HG02884 (cell line): ENCODE measurements at regions not wholly inside any gene's neighbourhood (a gene's known extent, or its start where the extent isn't known, plus 50 kb on each side); places are given as distances from the start of the nearest gene placed in this dataset.
"Not testable (repeated sequence)": the region's sequence is repeated elsewhere in the genome, so short reads cannot be mapped to it uniquely, and the experiment has no call there.

Source experiments
- ATAC-seq: cut with Tn5 transposase; IDR thresholded peaks from one replicate; pipeline ENCODE4 v1.9.1; 2021; ENCODE audit warnings: mild to moderate bottlenecking, moderate library complexity; ENCODE audit not compliant: unreplicated experiment

DNA sequence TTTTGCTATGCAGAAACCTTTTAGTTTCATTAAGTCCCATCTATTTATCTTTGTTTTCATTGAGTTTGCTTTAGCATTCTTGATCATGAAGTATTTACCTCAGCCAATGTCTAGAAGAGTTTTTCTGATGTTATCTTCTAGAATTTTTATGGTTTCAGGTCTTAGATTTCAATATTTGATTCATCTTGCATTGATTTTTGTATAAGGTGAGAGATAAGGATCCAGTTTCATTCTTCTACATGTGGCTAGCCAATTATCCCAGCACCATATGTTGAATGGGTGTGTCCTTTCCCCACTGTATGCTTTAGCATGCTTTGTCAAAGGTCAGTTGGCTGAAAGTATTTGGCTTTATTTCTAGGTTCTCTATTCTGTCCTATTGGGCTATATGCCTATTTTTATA lies 395.2 kb downstream of the HGF start:
- not testable (repeated sequence) for ATAC-seq

DNA sequence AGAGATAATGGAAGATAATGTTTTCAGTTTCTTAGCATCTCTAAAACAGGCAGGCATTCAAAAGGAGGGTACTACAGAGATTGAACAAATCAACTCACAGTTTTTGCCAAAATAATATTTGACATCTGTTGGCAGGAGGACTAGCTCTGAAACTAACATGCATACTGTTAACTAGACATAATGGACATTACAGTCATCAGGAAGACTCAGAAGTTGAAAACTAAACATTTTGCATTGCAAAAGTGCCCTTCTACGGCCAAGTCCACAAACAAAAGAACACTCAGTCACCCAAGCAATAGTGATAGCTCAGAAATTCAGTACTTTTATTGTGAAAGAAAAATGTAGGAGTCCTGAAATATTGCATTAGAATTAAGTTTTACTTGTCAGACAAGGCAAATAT lies 399.0 kb downstream of the HGF start:
- no peak for ATAC-seq

DNA sequence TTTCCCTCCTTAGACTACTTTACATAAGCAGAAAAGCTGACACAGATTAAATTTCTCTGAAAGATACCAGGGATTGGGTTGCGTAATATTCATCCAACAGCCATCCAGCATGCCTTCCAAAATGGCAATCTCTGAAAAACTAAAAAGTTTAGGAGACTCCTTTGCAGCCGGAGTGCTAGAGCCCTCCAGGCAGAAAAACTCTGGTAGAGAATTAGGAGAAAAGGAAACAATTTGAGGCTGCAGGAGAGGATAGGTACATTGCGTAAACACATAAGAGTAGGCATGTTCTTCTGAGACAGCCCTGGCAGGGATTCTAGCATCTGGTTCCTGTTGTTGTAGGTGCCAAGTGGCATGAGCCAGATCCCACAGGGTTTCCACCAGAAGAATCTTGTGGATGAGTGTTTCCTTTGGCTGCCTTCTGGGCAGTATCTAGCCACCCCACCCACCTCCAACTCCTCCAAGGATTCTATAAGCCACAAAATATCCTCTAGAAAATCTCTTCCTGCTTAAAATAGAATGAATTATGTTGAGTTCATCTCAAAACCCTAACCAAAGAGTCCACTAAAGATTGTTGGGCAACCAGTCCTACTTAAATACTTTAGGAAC lies 402.4 kb downstream of the HGF start:
- ATAC-seq = no peak

DNA sequence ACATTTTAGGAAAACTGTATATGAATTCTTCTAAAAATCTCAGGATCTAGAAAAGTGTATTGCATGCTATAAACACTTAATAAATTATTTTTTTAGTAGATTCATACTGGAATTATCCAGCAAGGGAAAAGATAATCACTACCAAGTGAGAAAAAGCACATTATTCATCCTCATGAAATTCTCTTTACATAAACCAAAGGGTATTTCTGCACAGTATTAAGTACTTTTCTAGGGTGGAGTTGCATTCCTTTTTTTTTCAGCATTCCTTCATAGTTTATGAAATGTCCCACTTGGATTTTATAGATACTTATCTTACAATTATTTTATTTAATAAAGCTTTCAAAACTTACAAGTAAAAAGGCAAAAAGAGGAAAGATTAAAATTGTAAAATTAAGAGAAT lies 403.3 kb downstream of the HGF start:
- no peak for ATAC-seq

DNA sequence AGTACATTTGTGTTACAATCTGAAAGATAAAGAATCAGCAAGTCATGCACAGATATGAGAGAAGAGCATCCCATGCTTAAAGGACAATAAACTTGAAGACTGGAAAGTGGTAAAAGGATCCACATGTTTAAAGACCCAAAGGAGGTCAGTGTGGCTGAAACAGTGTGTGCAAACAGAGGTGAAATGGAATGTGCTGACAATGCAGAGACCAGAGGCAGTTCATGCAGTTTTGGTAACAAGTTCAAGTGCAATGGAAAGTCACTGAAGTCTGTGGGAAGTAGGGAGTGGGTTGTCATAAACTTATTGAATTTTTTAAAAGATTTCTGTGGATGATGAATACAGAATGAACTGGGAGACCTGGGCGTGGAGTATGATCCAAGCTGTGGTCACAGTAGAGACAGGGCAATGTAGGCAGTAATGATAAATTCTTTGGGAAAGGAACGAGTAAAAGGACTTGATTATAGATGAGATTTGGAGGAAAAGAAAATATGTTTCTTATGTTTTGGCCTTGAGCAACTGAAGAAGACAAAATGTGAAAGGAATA lies 408.0 kb downstream of the HGF start:
- no peak for ATAC-seq

DNA sequence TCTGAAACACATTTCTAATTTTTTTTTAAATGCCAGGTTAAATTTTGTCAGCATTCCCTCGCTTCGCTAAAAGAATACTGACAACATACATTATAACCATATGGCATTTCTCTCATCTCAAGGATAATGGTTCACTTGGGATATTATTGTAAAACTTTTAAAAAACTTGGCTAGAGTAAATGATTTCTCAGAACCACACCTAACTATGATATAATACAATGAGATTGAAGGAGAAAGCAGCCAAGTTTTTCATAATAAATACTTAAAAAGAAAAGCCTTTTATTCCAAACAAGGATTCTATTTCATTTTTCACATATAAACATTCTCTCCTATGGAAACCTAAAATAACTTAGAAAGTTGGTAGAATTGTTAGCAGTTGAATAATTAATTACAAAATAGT lies 413.9 kb downstream of the HGF start:
- ATAC-seq = no peak

DNA sequence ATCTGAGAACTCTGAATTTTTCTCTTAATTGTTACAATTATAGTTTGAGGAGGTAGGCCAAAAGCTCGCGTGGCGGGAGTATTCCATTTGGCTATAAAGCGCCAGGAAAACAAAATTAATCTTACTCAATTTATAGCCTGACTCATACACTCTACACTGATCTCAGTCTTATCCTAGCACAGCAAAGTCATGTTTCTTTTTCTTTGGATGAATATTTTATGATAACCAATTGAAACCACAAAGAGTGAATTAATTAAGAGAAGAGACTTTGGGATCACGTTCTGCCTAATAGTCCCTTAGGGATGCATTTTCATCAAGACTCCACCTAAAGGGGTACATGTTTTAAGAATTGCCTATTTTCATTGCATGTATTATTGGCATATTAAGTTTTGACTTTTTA lies 420.8 kb downstream of the HGF start:
- no peak for ATAC-seq

DNA sequence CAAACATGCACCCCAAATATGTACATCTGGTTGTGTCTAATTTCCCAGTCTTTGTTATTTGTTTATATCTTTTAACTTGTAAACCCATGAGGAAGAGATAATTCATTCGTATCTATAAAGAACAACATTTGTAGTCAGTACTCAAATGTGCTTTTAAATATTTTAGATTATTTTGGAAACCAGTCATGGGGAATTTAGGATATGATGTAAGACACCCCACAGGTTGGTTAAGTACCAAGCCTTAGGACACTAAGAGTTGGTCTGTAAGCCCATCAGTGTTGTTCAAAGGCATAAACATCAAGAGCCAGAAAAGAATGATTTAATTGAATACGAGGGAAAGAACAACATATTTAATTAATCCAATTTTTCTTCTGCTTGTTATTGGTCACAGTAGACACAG lies 421.1 kb upstream of the SEMA3C start:
- no peak for ATAC-seq

DNA sequence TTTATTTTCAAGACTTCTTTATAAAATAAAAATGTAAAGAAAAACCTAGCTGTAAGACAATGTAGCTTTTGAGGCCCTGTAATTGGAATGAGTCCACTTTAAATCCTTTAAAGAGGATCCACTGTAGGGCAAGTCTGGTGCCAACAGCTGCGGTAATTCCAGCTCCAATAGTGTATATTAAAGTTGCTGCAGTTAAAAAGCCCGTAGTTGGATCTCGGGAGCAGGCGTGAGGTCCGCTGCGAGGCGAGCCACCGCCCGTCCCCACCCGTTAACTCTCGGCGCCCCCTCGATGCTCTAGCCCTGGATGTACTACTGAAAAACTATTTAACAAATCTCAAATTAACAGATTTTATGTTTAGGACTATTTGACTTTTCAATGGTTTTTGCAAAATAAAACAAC lies 414.7 kb upstream of the SEMA3C start:
- no peak for ATAC-seq

DNA sequence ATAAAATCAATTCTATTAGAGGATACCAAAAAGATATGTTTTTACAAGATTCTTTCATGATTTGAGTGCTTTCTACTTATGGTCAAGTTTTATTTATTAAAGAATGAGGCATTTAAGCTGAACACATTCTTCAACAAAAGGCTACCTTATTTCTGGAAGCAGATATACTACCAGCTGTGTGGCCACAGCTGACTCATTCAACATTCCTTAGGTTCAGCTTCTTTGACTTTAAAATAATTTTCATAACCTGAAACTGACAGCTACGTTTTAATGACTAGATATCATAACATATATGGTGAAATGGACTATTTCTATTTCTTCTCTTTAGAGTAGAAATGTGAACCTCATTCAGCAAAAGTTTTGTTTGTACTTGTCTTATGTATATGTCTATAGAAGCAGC lies 414.2 kb upstream of the SEMA3C start:
- ATAC-seq = no peak

DNA sequence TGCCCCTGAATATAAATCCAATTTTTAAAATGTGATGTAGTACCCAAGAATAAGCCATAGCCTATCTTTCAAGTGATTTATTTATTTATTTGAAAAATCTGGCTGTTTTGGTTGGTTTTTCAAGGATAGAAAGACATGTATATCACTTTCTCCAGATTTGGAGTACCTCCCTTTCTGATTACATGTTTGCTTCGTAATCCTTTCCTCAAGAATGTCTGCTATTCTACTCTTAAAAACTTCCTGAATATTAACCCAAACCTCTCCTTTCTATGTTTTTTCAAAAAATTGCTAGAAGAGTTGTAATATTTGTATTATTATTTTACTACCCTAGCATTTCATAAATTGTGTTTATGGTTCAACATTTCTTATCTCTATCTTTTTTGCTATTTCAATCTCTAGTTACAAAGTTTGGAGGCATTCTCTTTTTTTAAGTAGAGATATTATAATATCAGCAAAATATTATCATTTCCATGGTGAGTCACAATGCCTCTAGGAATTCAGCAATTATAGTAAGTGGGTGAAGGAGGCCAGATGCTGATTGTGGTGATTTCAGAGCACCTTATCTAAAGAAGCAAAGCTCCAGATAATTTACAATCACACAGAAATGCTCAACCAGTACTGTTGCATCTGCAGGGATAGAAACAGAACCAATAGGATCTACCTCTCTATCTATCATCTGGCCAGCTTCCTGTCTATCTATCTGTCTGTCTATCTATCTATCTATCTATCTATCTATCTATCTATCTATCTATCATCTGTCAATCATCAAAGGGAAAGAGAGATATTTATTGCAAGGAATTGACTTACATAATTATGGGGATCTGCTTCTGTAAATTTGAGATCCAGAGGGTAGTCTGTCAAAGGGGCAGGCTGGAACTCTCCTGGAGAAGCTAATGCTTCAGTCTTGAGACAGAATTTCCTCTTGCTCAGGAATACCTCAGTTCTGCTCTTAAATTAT lies 412.5 kb upstream of the SEMA3C start:
- ATAC-seq = no peak

DNA sequence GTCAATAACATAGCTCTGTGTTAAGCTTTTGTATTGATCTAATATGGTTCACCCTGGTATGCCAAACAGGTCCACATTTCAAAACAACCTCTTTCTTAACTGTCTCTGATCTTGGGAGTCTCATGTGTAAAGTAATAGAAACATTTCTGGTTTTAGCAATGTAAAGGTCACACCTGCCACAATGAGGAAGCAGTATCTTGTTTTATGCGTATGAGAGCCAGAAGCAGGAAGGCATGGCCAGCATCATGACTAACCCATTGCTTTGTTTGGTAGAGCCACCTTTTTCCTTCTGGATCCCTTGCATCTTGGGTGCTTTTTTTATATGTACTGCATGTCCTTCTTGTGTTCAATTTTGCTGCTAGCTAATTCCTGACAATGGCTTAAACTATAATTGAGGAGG lies 411.3 kb upstream of the SEMA3C start:
- ATAC-seq = no peak

DNA sequence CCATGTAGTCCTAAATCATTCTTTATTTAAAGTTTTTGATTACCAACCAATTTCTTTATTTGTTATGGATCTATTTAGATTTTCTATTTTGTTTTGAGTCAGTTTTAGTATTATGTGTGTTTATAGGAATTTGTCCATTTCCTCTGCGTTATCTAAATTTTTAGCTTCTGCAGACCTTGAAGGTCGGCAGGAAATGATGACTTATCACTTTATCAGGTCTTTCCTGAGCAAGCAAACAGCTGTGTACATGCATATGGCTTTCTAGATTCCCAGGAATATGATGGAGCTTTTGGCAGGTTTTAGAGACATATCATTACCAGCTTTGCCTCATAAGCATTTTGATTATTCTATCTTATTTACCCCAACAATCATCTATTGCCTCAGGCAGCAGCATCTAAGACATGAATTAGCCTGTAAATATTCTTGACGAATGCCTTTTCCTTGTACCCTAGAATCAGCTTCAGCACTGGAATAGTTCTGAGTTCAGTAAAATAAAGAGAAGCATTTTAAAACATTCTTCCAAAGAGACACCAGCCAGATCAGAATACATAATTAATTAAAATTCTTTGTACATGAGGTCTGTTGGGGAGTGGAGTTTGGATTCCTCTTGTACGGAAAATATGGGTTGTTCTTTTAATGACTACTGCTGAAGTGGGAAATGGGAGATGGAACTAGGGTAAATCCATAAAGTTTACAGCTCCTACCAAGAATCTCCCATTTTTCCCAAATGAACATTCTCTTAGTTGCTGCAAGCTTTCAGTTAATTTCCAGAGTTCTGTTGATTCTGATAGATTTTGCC lies 408.8 kb upstream of the SEMA3C start:
- ATAC-seq = no peak

DNA sequence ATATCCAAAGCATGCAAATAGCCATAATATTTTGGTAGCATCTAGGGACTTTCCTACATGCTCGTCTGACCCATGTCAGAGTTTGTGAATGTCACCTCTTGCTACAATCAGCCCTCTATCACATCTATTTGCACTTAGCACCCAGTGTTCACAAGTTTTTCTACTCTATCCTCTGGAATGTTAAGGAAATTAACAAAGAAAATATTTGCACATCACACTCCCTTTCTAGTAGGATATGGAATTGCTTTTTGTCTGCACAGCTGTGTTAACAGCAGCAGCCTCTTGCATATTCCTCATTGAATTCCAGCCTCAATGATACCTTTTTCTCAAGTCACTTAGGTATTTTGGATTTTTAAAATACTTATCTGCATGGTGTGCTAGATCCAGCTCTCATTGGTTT lies 403.1 kb upstream of the SEMA3C start:
- no peak for ATAC-seq

DNA sequence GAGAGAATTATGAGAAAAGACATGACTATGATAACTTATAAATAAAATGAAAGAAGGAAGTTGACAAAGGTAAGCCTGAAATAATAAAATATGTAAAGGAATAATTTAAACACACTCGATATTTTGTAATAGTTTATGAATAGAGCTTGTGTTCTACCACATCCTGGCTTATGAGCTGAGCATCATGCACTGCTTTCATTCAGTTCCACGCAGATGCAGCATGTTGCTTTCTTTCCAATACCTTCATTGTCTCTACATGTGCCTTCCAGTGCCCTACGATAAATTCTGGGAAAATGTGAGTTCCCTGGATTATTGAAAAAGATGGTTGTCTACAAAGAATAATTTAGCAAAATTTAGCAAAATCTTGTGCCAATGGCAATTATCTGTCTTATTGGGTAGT lies 398.9 kb upstream of the SEMA3C start:
- no peak for ATAC-seq

DNA sequence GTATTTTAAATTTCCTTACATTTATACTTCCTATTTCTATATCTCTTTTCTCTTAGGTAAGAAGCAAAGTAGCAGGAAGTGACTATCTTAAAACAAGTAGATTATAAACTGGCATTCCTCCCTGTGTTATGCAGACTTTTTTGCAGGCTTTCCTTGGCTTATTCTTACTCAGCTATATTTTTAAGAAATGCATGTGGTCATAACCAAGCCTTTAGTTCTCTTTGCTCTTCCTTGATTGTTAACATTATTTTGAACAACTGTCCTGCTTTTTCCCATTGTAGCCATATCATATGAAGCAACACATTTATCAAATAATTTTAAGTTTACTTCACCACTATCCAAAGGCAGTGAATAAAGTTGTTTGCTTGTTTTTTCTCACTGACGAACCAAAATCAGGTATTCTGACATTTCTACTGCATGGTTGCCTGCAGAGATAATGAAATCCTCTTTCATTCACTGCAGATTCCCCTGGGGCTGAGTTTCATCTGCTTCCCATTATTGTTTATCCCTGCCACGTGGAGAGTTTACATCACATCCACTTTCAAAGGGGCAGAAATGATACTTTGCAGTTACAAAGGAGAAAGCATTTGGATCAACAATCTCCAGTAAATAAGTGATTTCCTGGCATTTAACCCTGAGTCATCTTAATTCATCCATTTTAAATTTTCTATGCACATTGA lies 389.9 kb upstream of the SEMA3C start:
- no peak for ATAC-seq

DNA sequence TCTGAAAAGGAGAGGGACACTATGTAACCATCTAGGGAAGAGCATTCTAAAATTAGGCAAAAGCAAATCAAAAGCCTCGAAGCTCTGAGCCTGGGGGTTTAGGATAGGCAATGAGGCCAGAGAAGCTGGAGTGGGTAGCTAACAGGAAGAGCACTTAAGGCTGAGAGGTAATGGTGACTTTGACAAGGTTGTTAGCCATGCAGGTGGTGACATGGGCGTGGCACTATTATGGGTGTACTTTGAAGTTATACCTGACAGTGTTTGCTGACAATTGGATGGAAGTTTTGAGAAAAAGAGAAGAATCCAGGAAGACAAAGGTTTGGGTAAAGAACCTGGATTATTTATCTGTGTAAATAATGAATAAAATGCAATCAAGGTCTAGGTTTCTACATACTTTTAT lies 383.0 kb upstream of the SEMA3C start:
- ATAC-seq = no peak

DNA sequence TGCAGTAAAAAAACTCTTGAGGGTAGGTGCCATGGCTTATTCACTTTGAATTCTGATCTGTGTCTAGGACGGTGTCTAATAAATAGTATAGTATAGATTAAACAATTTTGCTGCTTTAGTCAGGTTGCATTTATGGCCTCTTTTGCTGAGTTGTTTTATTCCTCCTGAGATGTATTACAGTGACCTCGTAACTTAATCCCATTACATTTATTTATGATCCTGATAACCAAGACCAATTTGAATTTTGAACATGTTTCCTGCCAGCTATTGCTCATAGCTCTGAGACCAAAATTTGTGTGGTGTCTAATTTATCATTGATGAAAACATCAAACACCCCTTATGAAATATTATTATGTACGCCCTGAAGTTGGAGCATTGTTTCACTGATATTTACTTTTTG lies 381.9 kb upstream of the SEMA3C start:
- ATAC-seq = no peak

DNA sequence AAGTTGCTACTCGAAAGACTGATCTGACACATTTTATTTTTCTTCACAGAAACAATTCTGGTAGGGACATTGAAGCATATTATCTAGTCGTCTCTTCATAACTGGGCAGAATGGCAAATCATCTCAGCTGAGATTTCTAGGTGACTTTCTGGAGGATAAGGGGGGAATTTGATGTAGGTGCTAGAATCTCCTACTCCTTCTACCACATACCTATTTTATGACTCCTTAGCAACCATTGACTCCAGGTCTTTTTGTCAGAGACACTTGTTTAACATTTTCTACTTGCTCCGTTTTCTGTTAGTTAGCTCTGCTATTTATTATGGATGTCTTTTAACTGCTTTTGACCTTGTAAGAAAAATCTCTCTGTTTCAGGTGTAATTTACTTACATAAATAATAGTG lies 380.9 kb upstream of the SEMA3C start:
- no peak for ATAC-seq

DNA sequence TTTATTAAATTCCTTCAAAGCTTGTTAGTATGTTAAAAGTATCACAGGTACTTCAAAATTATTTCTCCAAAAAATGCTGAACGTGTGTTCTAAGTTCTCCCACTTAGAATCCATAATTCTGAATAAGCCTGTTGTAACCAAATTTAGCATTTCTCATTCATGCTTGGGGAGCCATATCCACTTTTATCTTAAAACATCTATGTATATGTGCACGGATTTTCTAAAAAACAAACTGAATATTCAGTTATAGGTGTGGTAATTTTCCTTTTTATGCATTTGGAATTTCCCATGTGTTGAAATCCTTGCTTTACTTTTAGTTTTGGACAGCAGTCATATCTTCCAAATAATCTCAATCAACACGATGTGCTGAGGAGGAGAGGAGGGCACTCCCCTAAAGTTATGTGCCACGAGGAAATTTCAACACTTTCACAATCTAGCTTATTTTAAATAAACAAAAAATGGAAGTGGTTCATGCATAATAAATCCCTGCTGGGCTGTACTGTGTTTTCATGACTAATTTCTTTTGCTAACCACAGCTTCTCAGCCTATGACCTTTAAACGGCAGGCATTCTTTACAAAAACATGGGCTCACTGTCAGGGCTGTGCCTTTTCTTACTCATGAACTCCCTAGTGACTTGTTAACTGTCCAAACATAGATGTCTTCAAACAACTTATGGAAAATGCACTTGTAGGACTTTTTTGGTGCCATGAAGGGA lies 380.3 kb upstream of the SEMA3C start:
- ATAC-seq = no peak
